Stimulated activated CD4-positive, alpha-beta T cell treated with anti-CD3 and anti-CD28 coated beads, TNF-alpha, amount 100 ng/mL, for 24 hours (primary cell): ENCODE measurements at regions not wholly inside any gene's neighbourhood (a gene's known extent, or its start where the extent isn't known, plus 50 kb on each side); places are given as distances from the start of the nearest gene placed in this dataset.

Experiments used
- DNase-seq, 3 experiments: peaks; one replicate each; pipeline ENCODE4 v3.0.0-alpha.2; 2020; ENCODE audit warnings: low read depth in 3 of 3

DNA sequence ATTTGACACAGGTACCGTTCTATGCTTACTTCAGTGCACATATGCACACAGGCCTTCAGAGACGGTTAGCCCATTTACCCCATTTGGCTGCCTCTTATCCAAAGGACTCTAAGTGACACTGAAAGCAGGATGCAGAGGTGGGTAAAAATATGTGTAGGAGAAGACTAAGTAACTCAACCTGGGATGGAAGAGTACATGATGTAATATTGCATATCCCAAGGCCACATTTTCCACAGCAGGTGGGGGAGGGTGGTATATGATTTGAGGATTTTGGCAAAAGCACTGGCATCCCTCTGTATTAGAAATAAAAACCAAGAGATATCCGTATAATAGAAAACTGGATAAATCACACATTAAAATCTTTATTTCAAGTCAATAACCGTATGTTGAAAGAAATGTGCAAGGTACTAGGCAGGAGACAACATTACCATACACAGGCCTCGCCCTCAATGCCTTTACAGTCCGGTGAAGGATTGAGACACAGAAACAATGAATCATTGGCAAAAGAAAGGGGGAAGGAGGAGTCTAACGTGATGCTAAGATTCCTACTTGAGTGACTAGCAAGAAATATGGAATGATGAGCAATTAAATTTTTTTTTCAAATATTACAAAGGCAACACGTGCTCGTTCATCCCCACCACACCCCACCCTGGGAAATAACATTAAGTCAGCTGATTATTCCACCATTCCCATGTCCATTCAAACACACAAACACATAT, 161.0 kb upstream of the RASGEF1B start:
- no peak for DNase-seq

DNA sequence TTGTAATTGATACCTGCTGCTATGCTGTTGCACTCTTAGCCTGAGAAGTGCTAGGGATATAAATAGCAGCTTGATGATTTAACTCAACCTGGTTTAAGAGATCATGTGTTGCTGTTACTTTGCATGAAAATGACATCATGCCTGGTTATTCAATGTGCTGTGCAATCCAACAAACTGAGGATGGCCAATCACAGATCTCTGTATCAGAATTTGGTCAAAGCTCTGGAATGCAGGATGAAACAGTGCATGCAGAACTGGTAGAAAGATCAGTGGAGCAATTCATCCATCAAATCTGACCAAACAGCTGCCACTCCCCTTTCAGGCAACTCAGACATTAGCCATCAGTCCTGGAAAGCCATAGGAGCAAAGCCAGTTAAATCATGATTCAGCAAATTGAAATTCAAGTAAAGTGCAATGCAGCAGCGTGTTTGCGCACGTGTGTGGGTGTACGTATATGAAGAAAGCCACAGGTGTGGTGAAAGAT, 160.3 kb upstream of the RASGEF1B start:
- DNase-seq: no peak

DNA sequence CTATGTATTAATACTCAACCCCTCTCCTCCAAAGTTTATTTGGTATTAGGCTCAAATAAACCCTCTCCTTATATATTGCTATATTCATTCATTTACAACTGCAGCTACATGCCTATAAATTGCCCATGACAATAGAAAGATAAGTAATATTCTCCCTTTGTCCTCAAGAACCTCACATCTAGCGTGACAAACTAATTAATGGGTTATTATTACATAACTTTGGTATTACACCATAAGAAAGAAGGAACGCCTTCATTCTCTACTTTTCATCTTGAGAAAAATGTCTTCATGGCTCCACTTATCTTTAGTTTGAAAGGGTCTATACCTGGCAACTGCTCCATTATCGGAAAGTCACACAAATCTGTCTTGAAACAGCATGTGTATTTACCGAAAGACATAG, 157.7 kb upstream of the RASGEF1B start:
- no peak for DNase-seq

DNA sequence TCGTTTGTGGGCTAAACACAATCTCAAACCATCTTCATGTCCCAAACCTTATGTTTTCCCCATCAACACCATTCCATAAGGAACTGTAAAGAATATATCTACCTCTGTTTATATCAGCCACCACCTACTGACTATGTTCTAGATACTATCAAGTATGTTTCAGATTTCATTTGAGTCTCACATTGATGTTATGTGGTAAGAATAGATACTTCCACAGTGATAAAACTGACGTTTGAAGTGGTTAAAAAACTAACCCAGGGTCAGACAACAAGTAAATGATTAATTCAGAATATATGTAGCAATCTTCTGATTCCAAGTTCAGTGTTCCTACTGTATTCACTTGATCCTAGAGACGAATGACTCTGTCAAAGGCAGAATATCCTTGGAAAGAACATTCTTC, 156.8 kb upstream of the RASGEF1B start:
- DNase-seq: no peak

DNA sequence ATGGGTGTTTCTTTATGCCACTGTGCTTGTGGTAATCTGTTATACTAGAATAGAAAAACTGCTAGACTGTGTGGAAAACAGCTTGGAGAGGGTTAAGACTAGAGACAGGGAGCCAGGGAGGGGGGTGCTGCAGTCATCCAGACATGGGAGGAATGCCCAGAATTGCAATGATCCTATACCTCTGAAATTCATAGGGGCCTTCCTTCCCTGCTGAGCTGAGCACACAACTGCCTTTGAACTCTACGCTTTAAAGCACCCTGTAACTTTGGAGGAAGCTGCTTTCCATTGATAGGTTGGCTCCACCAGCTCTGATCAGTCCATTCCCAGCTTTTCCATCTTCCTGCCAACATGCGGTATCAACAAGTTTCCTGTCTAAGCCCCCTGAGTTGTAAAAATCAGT, 155.9 kb upstream of the RASGEF1B start:
- DNase-seq: no peak

DNA sequence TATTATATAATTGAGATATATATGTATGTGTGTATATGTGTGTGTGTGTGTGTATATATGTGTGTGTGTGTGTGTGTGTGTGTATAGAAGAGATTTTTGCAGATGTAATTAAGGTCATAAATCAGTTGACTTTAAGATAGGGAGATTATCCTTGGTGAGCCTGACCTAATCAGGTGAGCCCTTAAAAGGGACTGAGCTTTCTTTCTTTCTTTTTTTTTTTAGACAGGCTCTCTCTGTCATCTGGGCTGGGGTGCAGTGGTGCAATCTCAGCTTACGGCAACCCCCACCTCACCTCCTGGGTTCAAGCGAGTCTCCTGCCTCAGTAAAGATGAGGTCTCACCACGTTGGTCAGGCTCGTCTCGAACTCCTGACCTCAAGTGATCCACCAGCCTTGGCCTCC, 155.1 kb upstream of the RASGEF1B start:
- DNase-seq: no peak

DNA sequence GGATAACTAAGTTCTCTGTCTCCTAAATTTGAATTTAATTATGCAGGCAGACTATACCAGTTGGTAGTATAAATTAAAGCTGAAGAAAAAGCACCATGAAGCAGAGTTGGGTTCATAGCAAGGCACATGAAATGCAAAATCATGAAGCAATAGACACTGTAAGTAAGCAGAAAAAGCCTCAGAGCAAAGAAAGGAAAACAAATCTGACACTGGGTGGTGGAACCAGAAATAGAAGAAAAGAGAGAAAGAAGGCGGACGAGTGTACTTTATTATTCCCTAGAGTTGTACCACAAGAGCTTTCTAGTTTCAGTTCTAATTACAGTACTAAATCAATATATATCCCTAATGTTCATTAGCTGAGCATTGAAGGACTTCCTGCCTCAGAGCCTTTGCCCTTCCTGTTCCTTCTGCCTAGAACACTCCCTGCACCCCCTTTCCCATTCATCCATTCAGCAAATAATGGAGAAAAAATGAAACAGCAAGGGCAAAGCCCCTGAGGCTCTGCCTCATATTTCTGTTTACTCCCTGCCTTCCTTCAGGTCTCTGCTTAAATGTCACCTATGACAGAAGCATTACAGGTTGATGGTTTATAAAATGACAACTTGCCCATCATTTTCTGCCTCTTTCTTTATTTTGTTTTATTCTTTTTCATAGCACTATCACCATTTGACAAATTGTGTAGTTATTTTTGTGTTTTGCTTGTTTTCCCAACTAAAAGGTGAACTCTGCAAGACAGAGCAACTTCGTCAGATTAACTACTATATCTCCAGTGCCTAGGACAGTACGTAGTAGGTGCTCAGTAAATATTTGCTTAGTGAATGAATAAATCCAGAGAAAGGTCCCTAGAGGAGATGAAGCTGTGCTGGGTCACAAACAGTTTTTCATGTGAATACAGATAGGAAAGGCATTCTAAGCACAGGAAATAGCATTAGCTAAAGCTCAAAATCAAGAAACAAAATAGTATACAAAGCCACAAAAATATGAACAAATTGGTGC, 154.0 kb upstream of the RASGEF1B start:
- DNase-seq: no peak

DNA sequence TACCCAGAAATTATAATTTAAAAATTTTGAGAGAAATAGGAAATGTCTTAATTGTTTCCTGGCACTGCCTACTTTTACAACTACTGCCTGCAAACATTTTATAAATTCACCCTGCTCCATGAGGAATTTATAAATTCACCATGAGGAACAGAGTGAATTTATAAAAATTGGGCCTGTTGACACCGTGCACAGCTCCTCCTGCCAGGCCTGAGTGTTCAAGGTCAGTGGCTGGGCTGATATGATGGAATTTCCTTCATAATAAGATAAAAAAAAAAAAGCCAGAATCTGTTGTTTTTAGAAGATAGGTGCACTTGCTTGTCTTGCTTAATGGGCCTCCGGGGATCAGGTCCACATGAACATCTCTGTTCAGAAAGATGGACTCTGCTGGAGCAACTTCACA, 151.7 kb upstream of the RASGEF1B start:
- no peak for DNase-seq

DNA sequence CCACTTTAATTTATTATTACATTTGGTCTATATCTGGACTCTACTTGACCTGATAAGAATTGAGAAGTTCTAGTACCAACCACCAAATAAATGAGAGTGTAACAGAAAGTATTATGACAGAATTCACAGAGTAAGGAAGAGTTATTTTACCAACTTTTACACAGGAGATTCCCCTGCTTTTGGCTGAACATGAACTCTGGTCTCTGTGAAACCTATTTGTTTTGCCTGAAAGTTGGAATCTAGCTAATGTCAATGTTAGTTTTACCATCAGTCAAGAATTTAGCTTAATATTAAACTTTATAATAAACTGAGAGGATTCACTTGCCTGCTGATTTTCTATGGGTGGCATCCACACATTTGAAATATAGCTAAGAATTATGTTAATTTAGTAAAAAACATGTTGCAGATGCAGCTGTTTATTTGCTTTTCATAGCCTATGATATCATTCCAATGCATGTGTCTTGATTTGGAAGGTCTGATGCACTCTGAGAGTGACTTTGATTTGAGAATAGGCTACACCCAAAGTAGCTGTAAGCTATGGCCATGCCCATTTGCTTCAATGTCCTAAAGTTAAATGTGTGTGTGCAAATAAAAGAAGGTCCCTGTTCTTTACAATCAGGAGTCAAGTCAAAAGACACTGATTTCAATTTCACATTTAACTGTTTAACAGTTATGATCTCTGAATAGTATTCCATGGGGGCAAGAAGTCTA, 150.9 kb upstream of the RASGEF1B start:
- DNase-seq: no peak

DNA sequence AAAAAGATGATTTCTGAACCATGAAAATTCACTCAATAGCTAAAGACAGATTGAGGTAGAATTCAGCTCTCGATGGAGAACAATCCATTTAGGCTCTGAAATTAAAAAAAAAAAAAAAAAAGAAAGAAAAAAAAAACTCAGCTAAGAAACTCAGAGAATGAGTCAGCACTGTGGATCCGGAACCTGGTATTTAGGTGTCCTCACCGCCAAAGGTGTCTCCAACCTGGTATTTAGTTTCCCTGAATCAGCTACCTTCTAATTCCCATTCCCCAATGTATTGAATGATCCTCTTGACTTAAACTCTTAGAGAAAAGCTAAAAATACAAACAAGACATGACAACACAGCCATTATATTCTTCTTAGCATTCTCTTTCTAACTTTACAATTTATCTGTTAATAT, 150.3 kb upstream of the RASGEF1B start:
- no peak for DNase-seq

DNA sequence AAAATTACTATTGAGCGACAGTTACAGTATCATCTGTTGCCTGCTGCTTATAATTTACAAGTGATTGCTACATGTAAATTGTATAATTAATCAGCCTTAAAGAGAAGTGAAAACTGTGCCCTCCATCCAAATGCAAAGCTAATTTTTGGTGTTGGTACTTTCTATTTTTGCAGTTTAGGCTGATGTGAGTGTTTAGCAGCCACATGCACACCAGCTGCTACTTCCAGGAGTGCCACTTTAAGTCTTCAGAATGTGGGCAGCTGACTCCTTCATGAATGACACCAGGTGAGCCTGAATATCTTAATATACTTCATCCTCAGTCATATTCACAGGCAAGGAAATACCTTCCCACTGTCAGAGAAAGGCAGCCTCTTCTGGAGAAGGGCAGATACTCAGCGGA, 149.8 kb upstream of the RASGEF1B start:
- DNase-seq: no peak

DNA sequence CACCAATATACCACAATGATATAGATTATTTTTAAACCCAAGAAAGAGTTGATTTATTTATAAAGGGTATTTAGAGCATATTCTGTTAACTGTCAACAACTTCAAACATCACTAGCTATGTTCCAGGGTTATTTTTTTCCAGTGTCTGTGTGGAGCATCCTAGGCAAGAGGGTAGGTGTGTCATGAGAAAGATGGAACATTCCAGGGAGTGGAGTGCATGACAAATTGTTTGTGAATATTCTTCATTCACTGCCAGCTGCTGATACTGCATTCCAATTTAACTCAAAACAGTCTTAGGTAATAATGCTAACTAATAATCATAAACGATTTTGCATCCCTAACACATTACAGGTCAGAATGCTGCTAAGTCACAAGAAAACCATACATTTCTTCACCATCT, 148.7 kb upstream of the RASGEF1B start:
- no peak for DNase-seq

DNA sequence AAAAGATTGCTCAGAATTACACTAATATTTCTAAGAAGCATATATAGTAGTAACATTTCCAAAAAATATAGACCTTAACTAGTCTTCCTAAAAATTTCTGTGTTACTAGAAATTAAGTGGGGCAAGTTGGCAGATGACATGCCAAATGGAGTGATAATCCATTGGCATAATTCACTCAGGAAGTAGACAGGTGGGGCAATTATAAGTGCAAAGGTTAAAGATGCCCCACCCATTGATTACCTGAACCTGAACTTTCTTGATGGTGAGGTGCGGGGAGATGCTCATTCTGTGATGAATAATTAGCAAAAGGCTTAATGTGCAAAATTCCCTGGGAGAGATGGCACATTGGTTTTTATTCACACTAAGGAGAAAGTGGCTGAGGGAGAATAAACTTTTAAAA, 145.8 kb upstream of the RASGEF1B start:
- no peak for DNase-seq

DNA sequence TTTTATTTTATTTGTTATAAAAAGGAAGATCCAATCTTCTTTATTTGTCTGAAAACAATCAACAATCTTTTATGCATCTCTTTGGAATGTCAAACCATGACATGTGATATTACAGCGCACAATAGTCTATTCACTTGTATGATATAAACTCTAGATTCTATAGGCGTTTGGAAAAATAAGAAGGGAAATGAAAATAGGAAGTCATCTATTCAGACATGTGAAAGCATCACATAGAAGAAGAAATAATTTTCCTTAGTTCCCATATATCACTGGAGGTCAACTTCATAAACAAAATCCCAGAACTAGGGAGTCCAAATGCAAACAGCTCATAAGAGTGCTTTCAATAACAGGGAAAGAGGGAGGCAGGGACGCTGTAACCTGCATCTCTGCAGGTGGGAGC, 139.5 kb upstream of the RASGEF1B start:
- no peak for DNase-seq

DNA sequence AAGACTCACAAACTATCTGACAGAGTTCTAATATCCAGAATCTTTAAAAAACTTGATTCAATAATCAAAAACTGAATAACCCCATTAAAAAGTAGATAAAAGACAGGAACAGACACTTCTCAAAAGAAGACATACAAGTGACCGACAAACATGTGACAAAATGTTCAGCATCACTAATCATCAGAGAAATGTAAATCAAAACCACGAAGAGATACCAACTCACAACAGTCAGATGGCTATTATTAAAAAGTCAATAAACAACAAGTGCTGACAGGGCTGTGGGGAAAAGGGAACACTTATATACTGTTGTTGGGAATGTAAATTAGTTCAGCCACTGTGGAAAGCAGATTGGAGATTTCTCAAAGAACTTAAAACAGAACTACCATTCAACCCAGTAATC, 138.1 kb upstream of the RASGEF1B start:
- no peak for DNase-seq

DNA sequence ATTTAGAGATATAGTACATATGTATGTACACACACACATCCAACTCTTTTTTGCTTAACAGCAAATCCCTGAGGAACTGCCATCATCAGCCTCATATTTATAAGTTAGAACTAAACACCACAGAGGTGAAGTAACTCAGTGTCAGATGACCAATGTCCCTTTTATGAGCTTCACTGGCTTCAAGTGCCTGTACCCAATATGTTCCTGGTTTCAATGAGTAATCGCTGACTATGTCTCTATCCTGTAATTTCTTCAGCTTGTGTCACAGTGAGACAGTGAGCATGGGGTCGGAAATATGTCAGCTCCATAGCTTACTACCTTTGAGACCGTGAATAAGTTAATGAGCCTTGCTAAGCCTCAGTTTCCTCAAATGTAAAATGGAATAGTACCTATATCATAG, 136.2 kb upstream of the RASGEF1B start:
- no peak for DNase-seq

DNA sequence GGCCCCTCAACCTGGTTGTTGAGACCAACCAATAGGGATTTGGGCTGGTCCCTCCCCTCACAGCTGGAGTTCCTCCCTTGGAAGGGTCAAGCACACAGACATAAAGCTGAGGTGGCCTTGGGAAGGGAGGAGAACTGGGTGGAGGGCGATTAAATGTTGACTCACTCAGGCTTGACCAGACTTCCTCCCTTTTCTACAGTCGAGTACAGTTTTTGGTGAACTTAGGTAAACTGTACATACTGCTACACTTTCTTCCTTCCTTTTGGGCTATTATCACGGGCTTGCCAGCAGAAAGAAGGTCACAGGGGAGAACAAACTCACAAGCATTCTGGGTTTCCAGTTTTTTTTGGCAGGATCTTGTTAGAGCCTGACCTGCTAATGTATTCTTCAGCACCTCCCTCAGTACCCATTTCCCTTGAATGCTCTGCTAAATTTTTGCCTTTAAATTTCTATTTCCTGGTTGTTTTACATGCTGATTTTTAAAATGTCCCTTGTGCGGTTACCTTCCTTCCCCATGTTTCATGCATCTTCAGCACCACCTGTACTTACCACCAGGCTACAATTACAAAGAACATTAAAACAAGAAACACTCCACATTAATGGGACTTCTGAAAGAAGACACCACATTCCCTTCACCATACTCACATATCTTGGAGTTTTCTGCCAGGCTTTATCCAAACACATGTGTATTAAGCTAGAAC, 135.2 kb upstream of the RASGEF1B start:
- DNase-seq: no peak

DNA sequence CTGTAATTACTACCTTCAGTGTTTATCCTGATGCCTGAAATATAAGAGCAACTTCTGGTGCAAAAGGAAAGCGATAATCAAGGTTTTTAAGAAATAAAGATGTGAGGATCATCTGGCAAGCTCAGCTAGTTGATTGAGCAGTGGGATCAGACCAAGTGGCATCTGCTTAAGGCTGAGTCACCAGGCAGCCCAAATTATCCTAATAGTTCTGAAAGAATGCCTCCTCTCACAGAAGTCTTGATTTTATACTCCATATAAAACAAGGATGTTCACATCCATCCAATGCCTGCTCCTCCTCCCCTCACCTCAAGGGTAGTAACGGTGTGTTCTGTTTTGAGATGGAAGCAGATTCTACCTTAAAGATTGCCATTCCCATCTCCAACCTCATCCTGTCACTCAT, 134.5 kb upstream of the RASGEF1B start:
- no peak for DNase-seq

DNA sequence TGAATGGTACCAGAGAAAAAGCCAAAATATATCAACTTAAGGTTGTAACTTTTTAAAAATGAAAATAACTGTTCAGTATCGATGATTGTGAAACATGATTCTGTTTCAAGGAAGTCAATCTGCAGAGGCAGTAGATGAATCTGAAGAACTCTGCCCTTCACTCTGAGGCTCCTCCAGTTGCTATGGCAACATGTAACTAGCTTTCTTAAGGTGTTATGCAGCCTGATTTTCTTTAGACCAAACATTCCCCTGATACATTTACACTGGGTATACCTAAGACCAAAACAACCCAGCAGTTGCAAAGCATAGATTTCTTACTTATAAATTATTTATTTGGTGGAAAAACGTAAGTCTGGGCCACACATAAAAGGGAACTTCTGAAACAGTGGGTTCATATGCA, 133.6 kb upstream of the RASGEF1B start:
- no peak for DNase-seq

DNA sequence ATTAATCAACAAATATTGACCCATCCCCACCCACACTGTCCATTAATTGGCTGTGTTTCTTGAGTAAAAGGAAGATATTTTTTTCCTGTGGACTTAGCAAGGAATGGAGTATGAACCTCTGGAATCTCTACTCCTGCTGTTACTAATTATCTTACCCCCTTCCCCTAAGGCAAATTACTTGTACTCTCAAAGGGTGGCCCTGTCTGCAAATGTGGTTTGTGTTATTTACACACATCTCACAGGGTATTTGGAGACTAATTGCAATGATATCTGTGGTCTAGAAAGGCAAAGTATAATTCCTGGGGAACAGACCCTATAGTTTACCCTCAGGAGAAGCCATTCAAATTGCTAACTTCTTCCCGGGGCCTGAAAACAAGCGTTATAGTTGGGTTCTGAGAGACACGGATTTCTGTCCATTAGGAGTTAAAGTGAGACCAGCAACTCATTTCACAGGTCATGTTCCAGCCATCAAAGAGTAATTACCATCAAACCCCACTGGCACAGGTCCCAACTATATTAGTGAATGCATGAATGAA, 133.0 kb upstream of the RASGEF1B start:
- DNase-seq: no peak

DNA sequence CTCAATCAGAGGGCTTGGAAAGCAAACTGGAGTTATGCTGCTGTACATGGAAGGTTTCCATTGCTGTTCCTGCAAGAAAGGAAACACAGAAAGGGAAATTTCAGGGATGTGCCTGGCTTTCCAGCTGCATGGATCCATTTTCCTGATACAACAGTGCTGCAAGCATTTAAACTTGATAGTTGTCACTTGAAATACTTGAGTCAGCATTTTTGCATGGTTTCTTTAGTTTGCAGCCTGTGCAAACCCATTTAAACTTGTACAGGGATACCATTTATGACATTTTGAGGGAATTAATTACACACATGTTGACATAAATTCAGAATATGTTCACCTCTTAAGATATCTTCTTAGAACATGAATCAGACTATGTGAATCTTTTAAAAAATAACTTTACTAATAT, 131.1 kb upstream of the RASGEF1B start:
- DNase-seq: no peak

DNA sequence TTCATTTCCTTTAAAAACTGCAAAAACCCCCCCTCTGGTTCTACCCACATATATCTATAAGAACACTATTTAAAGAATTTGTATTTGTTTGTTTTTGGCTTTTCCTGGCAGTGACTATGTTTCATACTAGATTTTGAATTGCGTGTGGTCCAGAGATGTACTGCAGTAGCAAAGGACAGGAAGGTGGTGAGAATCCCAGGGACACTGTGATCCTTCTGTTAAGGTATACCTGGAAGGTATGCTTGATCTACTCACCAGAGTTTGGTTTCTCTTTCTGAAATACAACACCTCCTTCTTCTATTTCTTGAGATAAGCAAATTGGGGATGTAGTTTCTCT, 129.6 kb upstream of the RASGEF1B start:
- DNase-seq: no peak
